ENCODE measurements at regions not wholly inside any gene's neighbourhood (a gene's known extent, or its start where the extent isn't known, plus 50 kb on each side); places are given as distances from the start of the nearest gene placed in this dataset.

DNA sequence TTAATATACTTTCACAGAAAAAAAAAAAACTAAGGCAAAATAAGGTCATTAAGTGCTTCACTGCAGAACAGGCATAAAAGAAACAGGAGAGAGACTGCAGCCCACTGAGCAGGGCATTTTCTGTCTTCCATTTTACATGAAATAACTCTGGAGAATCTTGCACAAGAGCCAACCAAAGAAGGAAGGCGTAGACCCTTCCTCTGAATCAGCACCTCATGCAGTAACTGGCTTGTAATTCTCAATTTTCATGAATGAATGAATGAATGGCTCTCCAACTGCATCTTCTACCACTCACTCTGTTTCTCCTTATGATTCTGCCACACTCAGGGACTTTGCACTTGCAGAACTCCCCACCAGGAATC lies 102.0 kb upstream of the PPM1H start:
- ChIA-PET RAD21 (ENCODE audit: unreplicated experiment) (no interaction called here), SMC1A (ENCODE audit: uncharacterized antibody, unreplicated experiment) (no interaction called here), POLR2A (no interaction called here), CTCF (no interaction called here)
- no TSS peak for BruUV-seq (replicated peaks)
- Histone ChIP-seq H3K36me3 (ENCODE audit: control insufficient read depth in 2 of 2, insufficient read depth in 2 of 2, low read length in 1 of 2) (no peaks in the 10 kb centered on the region), H4K20me1 (ENCODE audit: control insufficient read depth, insufficient read depth) (no peaks in the 10 kb centered on the region), H3K9ac (ENCODE audit: control insufficient read depth, insufficient read depth, low read length) (no peak overlapping the region), H3K79me2 (ENCODE audit: control insufficient read depth, insufficient read depth, low read length) (no peaks in the 10 kb centered on the region), H3K4me3 (no peak overlapping the region), H3K27ac (ENCODE audit: control insufficient read depth, insufficient read depth) (no peak overlapping the region), H3K9me3 (replicated peaks; ENCODE audit: control insufficient read depth, insufficient read depth, low read length) (no peaks in the 10 kb centered on the region), H3K4me2 (ENCODE audit: control insufficient read depth, insufficient read depth) (no peak overlapping the region), H3K4me1 (ENCODE audit: control insufficient read depth, insufficient read depth, low read length) (no peaks in the 10 kb centered on the region), H2AFZ (ENCODE audit: control insufficient read depth, low read depth, low read length) (no peak overlapping the region), H3K27me3 (replicated peaks in 1 of 2; ENCODE audit: control insufficient read depth in 2 of 2, insufficient read depth in 2 of 2, low read length in 1 of 2) (no peaks in the 10 kb centered on the region)
- WGBS (ENCODE audit: insufficient coverage, insufficient replicate concordance, low lambda C conversion rate, missing lambda C conversion rate): 5% methylated on average over 1 of the region's 1 CpG
- TF ChIP-seq BCL11A (IDR thresholded peaks at IDR 0.05; ENCODE audit: low read depth, low read length): no peak
- TF ChIP-seq, protein P1, sequence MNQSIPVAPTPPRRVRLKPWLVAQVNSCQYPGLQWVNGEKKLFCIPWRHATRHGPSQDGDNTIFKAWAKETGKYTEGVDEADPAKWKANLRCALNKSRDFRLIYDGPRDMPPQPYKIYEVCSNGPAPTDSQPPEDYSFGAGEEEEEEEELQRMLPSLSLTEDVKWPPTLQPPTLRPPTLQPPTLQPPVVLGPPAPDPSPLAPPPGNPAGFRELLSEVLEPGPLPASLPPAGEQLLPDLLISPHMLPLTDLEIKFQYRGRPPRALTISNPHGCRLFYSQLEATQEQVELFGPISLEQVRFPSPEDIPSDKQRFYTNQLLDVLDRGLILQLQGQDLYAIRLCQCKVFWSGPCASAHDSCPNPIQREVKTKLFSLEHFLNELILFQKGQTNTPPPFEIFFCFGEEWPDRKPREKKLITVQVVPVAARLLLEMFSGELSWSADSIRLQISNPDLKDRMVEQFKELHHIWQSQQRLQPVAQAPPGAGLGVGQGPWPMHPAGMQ (IDR thresholded peaks at IDR 0.05; ENCODE audit: borderline replicate concordance): no peak
- no peak for TF ChIP-seq SIN3A (IDR thresholded peaks at IDR 0.05; ENCODE audit: low read depth, low read length)
- no peak for TF ChIP-seq JUNB (IDR thresholded peaks at IDR 0.05)
- in situ Hi-C loops (cut with MboI) (no loop called here), intact Hi-C loops (cut with micrococcal nuclease; ENCODE audit: unreplicated experiment) (no loop called here)
- no peak for DNase-seq (ENCODE audit: low read depth, low spot score)
- no peak for ATAC-seq
- FAIRE-seq: no peak

DNA sequence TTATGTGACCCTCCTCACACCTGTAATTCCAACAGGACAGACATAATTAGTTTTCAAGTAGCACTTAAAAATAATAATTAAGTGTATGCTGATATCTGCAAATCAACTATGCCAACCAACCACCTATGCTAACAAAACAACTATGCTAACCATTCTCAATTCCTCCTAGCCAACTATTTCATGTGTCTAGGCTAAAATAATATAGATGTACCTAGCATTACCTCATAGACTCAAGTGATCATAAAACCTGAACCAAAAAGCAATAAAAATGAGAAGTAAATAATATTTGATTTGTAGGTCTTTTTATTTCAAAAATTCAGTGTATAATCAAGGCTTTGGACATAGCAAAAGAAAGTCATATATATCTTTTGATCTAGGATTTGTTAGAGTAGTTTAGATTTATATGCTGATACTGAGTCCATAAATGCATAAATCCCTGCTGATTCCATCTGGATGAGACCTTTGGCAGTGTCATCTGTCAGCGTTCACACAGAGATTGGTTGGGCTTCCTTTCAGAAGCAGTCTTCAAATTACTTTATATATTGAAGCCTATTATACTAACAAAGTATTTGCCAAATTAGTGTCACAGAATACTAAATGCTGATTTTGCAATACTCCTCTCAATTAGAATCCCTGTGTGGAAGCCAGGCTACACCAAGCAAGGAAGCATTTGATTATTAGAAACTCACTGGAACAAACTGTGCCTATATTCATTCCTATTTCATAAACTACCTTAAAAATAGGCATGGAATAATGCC lies 101.4 kb upstream of the PPM1H start:
- Histone ChIP-seq H3K27ac (ENCODE audit: control insufficient read depth, insufficient read depth) (no peak overlapping the region), H4K20me1 (ENCODE audit: control insufficient read depth, insufficient read depth) (no peaks in the 10 kb centered on the region), H3K79me2 (ENCODE audit: control insufficient read depth, insufficient read depth, low read length) (no peaks in the 10 kb centered on the region), H3K4me1 (ENCODE audit: control insufficient read depth, insufficient read depth, low read length) (no peaks in the 10 kb centered on the region), H3K4me3 (no peak overlapping the region), H3K36me3 (ENCODE audit: control insufficient read depth in 2 of 2, insufficient read depth in 2 of 2, low read length in 1 of 2) (no peaks in the 10 kb centered on the region), H2AFZ (ENCODE audit: control insufficient read depth, low read depth, low read length) (no peak overlapping the region), H3K27me3 (replicated peaks in 1 of 2; ENCODE audit: control insufficient read depth in 2 of 2, insufficient read depth in 2 of 2, low read length in 1 of 2) (no peaks in the 10 kb centered on the region), H3K4me2 (ENCODE audit: control insufficient read depth, insufficient read depth) (no peak overlapping the region), H3K9ac (ENCODE audit: control insufficient read depth, insufficient read depth, low read length) (no peak overlapping the region), H3K9me3 (replicated peaks; ENCODE audit: control insufficient read depth, insufficient read depth, low read length) (no peaks in the 10 kb centered on the region)
- in situ Hi-C loops (cut with MboI): no loop called here
- intact Hi-C loops (cut with micrococcal nuclease; ENCODE audit: unreplicated experiment): no loop called here
- DNase-seq (ENCODE audit: low read depth, low spot score): no peak
- FAIRE-seq: no peak
- POLR2A ChIA-PET: no interaction called here
- no TSS peak for BruUV-seq (replicated peaks)
- RAD21 ChIA-PET (ENCODE audit: unreplicated experiment): no interaction called here
- WGBS (ENCODE audit: insufficient coverage, insufficient replicate concordance, low lambda C conversion rate, missing lambda C conversion rate): 35% methylated on average over 1 of the region's 1 CpG
- ATAC-seq: no peak
- SMC1A ChIA-PET (ENCODE audit: uncharacterized antibody, unreplicated experiment): no interaction called here
- CTCF ChIA-PET: no interaction called here
- TF ChIP-seq NR2C2 (IDR thresholded peaks at IDR 0.05; ENCODE audit: borderline replicate concordance, control insufficient read depth, insufficient read length, low read depth) (no peak), FOXM1 (IDR thresholded peaks at IDR 0.05; ENCODE audit: low read depth, low read length) (no peak), POLR2A (IDR thresholded peaks at IDR 0.05; ENCODE audit: low read depth, low read length) (no peak)
- TF ChIP-seq, protein P2, sequence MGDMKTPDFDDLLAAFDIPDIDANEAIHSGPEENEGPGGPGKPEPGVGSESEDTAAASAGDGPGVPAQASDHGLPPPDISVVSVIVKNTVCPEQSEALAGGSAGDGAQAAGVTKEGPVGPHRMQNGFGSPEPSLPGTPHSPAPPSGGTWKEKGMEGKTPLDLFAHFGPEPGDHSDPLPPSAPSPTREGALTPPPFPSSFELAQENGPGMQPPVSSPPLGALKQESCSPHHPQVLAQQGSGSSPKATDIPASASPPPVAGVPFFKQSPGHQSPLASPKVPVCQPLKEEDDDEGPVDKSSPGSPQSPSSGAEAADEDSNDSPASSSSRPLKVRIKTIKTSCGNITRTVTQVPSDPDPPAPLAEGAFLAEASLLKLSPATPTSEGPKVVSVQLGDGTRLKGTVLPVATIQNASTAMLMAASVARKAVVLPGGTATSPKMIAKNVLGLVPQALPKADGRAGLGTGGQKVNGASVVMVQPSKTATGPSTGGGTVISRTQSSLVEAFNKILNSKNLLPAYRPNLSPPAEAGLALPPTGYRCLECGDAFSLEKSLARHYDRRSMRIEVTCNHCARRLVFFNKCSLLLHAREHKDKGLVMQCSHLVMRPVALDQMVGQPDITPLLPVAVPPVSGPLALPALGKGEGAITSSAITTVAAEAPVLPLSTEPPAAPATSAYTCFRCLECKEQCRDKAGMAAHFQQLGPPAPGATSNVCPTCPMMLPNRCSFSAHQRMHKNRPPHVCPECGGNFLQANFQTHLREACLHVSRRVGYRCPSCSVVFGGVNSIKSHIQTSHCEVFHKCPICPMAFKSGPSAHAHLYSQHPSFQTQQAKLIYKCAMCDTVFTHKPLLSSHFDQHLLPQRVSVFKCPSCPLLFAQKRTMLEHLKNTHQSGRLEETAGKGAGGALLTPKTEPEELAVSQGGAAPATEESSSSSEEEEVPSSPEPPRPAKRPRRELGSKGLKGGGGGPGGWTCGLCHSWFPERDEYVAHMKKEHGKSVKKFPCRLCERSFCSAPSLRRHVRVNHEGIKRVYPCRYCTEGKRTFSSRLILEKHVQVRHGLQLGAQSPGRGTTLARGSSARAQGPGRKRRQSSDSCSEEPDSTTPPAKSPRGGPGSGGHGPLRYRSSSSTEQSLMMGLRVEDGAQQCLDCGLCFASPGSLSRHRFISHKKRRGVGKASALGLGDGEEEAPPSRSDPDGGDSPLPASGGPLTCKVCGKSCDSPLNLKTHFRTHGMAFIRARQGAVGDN (IDR thresholded peaks at IDR 0.05): no peak
- TF ChIP-seq, protein P3, sequence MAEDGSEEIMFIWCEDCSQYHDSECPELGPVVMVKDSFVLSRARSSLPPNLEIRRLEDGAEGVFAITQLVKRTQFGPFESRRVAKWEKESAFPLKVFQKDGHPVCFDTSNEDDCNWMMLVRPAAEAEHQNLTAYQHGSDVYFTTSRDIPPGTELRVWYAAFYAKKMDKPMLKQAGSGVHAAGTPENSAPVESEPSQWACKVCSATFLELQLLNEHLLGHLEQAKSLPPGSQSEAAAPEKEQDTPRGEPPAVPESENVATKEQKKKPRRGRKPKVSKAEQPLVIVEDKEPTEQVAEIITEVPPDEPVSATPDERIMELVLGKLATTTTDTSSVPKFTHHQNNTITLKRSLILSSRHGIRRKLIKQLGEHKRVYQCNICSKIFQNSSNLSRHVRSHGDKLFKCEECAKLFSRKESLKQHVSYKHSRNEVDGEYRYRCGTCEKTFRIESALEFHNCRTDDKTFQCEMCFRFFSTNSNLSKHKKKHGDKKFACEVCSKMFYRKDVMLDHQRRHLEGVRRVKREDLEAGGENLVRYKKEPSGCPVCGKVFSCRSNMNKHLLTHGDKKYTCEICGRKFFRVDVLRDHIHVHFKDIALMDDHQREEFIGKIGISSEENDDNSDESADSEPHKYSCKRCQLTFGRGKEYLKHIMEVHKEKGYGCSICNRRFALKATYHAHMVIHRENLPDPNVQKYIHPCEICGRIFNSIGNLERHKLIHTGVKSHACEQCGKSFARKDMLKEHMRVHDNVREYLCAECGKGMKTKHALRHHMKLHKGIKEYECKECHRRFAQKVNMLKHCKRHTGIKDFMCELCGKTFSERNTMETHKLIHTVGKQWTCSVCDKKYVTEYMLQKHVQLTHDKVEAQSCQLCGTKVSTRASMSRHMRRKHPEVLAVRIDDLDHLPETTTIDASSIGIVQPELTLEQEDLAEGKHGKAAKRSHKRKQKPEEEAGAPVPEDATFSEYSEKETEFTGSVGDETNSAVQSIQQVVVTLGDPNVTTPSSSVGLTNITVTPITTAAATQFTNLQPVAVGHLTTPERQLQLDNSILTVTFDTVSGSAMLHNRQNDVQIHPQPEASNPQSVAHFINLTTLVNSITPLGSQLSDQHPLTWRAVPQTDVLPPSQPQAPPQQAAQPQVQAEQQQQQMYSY (CRISPR knock-in tag; IDR thresholded peaks at IDR 0.05): no peak
